Fibroblast of pulmonary artery (primary cell): ENCODE measurements at regions not wholly inside any gene's neighbourhood (a gene's known extent, or its start where the extent isn't known, plus 50 kb on each side); places are given as distances from the start of the nearest gene placed in this dataset.

Source experiments
- DNase-seq: peaks from one replicate; pipeline ENCODE4 v3.0.0-alpha.2; 2010; ENCODE audit warnings: low read depth
- H3K4me3 ChIP-seq: replicated peaks from 2 replicates; pipeline ENCODE4 v1.5.1; 2011; ENCODE audit warnings: low read depth, mild to moderate bottlenecking, control low read depth, low read length, moderate library complexity
- TF ChIP-seq, protein P1 (sequence below): IDR thresholded peaks from 2 replicates; pipeline ENCODE4 v1.5.1; 2011; ENCODE audit warnings: mild to moderate bottlenecking, control low read depth, low read length, inconsistent platforms; ENCODE audit errors: missing control alignments

DNA sequence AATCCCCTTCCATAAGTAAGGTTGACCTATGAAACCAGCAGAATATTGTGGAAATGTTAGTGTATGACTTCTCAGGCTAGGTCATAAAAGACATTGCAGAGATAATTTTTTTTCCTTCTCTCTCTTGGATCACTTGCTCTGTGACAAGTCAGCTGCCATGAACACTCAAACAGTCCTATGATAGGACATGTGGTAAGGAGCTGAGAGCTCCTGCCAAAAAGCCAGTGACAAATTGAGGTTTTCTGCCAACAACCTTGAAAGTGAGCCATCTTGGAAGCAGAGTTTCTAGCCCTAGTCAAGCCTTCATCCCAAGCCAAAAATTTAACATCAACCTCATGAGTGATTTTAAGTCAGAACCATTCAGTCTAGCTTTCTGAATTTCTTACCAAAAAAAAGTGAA, 270.9 kb upstream of the NBEA start:
- no peak overlapping the region for H3K4me3 ChIP-seq
- no peak for DNase-seq
- TF ChIP-seq, protein P1, sequence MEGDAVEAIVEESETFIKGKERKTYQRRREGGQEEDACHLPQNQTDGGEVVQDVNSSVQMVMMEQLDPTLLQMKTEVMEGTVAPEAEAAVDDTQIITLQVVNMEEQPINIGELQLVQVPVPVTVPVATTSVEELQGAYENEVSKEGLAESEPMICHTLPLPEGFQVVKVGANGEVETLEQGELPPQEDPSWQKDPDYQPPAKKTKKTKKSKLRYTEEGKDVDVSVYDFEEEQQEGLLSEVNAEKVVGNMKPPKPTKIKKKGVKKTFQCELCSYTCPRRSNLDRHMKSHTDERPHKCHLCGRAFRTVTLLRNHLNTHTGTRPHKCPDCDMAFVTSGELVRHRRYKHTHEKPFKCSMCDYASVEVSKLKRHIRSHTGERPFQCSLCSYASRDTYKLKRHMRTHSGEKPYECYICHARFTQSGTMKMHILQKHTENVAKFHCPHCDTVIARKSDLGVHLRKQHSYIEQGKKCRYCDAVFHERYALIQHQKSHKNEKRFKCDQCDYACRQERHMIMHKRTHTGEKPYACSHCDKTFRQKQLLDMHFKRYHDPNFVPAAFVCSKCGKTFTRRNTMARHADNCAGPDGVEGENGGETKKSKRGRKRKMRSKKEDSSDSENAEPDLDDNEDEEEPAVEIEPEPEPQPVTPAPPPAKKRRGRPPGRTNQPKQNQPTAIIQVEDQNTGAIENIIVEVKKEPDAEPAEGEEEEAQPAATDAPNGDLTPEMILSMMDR: no peak

DNA sequence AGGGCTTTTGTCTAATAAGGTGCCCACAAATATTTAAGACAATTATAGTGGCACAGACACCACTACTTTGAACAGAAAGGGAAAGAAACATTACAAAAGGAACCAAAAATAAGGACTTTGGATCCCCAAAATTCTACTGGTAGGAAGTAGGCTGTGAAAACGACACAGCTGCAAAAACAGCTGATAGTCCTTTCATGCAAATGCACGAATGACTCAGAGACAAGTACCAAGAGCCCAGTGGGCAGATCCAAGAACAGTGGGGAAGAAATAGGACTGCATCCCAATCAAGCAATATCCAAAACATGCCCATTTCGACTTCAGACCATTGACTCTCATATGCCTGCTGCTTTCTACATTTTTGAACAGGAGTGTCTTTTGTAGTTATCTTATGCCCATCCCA, 269.4 kb upstream of the NBEA start:
- H3K4me3 ChIP-seq: no peak overlapping the region
- TF ChIP-seq, protein P1: no peak
- no peak for DNase-seq

DNA sequence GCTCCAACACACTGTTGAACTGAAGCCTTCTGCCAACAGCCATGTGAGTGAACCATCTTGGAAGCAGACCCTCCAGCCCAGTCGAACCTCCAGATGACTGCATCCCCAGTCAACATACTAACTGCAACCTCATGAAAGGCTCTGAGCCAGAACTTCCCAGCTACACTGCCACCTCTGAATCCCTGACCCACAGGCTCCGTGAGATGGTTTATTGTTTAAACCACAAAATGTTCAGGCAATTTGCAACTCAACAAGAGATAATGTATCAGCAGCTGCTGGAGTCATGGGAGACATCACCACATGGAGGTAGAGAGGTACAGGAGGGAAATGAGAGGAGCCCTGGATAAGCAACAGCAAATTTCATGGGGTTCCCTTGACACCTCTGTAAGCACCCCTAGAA, 266.4 kb upstream of the NBEA start:
- H3K4me3 ChIP-seq: no peak overlapping the region
- TF ChIP-seq, protein P1: no peak
- DNase-seq: no peak

DNA sequence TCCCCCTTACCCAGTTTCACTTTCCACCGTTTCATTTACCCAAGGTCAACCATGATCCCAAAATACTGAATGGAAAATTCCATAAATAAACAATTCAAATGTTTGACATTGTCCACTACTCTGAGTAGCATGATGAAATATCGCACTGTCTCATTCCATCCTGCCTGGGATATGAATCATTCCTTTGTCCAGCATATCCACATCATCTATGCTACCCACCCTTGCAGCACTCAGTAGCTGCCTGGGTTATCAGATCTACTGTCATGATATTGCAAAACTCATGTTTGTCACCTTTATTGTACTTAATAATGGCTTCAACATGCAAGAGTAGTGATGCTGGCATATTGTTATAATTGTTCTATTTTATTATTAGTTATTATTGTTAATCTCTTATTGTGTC, 263.9 kb upstream of the NBEA start:
- no peak overlapping the region for H3K4me3 ChIP-seq
- TF ChIP-seq, protein P1: no peak
- peak; percentile 76 for DNase-seq

DNA sequence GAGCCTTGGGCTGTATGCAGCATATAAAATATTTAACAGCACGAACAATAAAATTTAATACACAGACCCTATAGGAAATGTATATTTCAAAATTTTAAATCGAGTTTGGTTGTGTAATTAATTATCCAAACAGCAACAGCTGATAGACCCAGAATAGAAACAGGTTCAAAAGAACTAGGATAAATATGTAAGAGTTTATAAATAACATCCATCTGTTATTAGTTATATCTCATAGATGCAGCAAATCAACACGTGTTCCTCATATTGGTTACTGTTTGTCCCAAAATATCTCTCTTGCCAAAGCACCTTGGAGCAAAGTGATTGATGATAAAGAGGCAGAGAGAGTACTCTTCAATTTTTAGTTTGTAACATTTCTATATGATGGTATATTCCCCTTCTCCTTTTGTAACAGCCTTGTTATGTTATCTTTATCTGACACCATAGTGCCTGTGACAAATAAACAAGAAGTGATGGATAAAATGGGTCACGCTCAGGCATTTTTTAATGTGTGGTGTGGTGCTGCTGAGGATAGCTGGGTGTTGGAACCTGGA, 260.6 kb upstream of the NBEA start:
- H3K4me3 ChIP-seq: no peak overlapping the region
- no peak for DNase-seq
- TF ChIP-seq, protein P1: no peak

DNA sequence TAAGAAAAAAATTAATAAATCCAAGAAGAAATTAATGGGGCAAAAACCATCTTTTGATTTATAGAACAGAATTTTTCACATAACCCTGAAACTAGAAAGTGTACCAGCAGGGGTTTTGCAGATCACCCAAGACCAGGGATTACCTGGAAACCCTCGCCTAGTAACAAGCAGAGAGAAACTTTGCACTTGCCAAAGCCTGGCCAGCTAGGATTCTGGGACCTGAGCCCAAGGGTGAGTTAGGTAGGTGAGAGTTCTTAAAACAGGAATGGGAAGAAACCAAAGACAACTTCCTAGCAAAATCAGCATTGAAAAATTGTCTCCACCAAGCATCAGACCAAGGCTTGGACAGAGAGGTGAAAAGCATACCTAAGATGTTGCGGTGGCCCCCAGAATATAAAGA, 247.0 kb upstream of the NBEA start:
- H3K4me3 ChIP-seq: no peak overlapping the region
- no peak for DNase-seq
- TF ChIP-seq, protein P1: no peak

DNA sequence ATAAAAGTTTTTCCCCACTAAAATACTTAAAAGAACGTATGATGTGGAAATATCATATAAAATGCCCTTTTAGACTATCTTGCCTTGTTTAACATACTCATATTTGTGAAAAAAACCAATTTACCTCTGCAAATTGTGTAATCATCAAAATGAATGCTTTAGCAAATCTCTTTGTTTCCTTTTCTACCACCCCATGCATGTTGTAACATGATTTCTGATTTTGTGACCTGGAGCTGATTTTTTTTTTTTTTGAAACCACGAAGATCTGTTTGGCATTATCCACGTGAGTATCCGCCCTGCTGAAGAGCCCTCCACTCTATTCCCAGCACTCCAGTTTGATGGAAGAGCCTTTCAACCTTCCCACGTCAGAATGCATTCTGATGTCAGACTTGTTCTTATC, 245.8 kb upstream of the NBEA start:
- TF ChIP-seq, protein P1: no peak
- no peak for DNase-seq
- H3K4me3 ChIP-seq: no peak overlapping the region
